SU-DHL-6 (cell line): ENCODE measurements at regions not wholly inside any gene's neighbourhood (a gene's known extent, or its start where the extent isn't known, plus 50 kb on each side); places are given as distances from the start of the nearest gene placed in this dataset.

Experiments
- H2AFZ ChIP-seq: fragments of 200-600 bp; sonication (generic); 2 replicates; pipeline ENCODE4 v1.6.1; 2014; ENCODE audit warnings: low read depth, mild to moderate bottlenecking, moderate library complexity, mixed read lengths, antibody characterized with exemption, low read length; ENCODE audit not compliant: severe bottlenecking
- H3F3A ChIP-seq: fragments of 200-600 bp; shearing (Covaris generic); 2 replicates; pipeline ENCODE4 v1.6.0; 2016; ENCODE audit warnings: antibody characterized with exemption, mild to moderate bottlenecking; ENCODE audit not compliant: insufficient read depth
- H3K27ac ChIP-seq: fragments of 200-600 bp; sonication (generic); 2 replicates; pipeline ENCODE4 v1.5.1; 2016; ENCODE audit warnings: low read depth, mild to moderate bottlenecking, low read length, moderate library complexity, mixed read lengths
- H3K27me3 ChIP-seq: fragments of 200-600 bp; sonication (generic), shearing (Covaris generic); 2 replicates; pipeline ENCODE4 v1.6.0; 2014; ENCODE audit warnings: mild to moderate bottlenecking, low read length
- H3K36me3 ChIP-seq: fragments of 200-600 bp; sonication (generic); 2 replicates; pipeline ENCODE4 v1.6.1; 2014; ENCODE audit warnings: mild to moderate bottlenecking, low read length, mixed read lengths
- H3K4me2 ChIP-seq: fragments of 300-600, 200-600 bp; shearing (Covaris generic), sonication (generic); 2 replicates; pipeline ENCODE4 v1.6.0; 2014; ENCODE audit warnings: low read length, low read depth, mild to moderate bottlenecking; ENCODE audit not compliant: poor library complexity, severe bottlenecking
- H3K4me3 ChIP-seq: fragments of 200-600 bp; sonication (generic); 2 replicates; pipeline ENCODE4 v1.5.1; 2014; ENCODE audit warnings: antibody characterized with exemption, low read length, mild to moderate bottlenecking, mixed read lengths; ENCODE audit not compliant: insufficient read depth, poor library complexity, severe bottlenecking
- H3K79me2 ChIP-seq: fragments of 200-600 bp; sonication (generic); 2 replicates; pipeline ENCODE4 v1.6.1; 2014; ENCODE audit warnings: mild to moderate bottlenecking, low read length, moderate library complexity; ENCODE audit not compliant: insufficient read depth
- H3K9ac ChIP-seq: fragments of 200-600 bp; sonication (generic); 2 replicates; pipeline ENCODE4 v1.7.0; 2014; ENCODE audit warnings: mild to moderate bottlenecking, low read length
- H3K9me2 ChIP-seq: fragments of 200-600 bp; sonication (generic); replicated peaks from 2 replicates; pipeline ENCODE4 v1.6.1; 2014; ENCODE audit warnings: low read length; ENCODE audit not compliant: insufficient read depth
- H3K9me3 ChIP-seq: fragments of 200-600 bp; sonication (generic); 2 replicates; pipeline ENCODE4 v1.6.1; 2014; ENCODE audit warnings: low read length, mixed read lengths; ENCODE audit not compliant: insufficient read depth
- H4K20me1 ChIP-seq: fragments of 200-600 bp; sonication (generic); 2 replicates; pipeline ENCODE4 v1.6.1; 2014; ENCODE audit warnings: low read depth, mild to moderate bottlenecking, antibody characterized with exemption, low read length, moderate library complexity, mixed read lengths
- EZH2phosphoT487 ChIP-seq: fragments of 200-600 bp; sonication (generic), shearing (Covaris generic); conservative IDR thresholded peaks from 2 replicates; pipeline ENCODE4 v1.6.1; 2018; ENCODE audit warnings: mild to moderate bottlenecking, antibody characterized with exemption, low read length, moderate library complexity, mixed read lengths
- TF ChIP-seq, protein P1 (sequence below): fragments of 200-600 bp; sonication (generic); IDR thresholded peaks from one replicate; pipeline ENCODE4 v1.5.1; 2017; ENCODE audit warnings: antibody characterized with exemption, mild to moderate bottlenecking, low read length, moderate library complexity; ENCODE audit not compliant: insufficient read depth, poor library complexity, severe bottlenecking

DNA sequence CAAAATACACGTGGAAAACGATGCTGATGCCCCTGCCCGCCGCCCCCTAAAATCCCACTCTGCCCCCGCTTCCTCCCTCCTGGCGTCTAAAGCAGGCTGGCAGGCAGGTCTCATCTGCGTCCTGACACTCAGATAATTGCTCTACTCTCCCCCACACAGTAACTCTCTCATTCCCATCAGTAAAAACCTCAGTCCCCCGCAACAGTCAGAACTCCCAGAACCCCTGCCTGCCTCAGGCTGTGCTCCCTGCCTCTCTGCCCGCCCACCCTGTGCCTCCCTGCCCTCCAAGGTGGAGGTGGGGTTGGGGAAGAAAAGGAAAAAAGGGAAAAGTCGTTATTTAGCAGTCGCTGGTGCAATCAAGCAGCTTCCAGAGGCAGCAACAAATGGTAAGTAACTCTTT is 473.7 kb downstream of the EFNB2 start:
- no peak overlapping the region for H2AFZ ChIP-seq
- no peak overlapping the region for H3K4me2 ChIP-seq
- no peaks in the 10 kb centered on the region for H3K79me2 ChIP-seq
- no peaks in the 10 kb centered on the region for H3F3A ChIP-seq
- no peak overlapping the region for H3K4me3 ChIP-seq
- no peaks in the 10 kb centered on the region for H3K36me3 ChIP-seq
- H3K9me3 ChIP-seq, result no peaks in the 10 kb centered on the region
- H3K27me3 ChIP-seq, result no peaks in the 10 kb centered on the region
- no peaks in the 10 kb centered on the region for H4K20me1 ChIP-seq
- H3K9me2 ChIP-seq, result no peaks in the 10 kb centered on the region
- H3K27ac ChIP-seq, result no peak overlapping the region
- no peak for TF ChIP-seq EZH2phosphoT487
- TF ChIP-seq, protein P1, sequence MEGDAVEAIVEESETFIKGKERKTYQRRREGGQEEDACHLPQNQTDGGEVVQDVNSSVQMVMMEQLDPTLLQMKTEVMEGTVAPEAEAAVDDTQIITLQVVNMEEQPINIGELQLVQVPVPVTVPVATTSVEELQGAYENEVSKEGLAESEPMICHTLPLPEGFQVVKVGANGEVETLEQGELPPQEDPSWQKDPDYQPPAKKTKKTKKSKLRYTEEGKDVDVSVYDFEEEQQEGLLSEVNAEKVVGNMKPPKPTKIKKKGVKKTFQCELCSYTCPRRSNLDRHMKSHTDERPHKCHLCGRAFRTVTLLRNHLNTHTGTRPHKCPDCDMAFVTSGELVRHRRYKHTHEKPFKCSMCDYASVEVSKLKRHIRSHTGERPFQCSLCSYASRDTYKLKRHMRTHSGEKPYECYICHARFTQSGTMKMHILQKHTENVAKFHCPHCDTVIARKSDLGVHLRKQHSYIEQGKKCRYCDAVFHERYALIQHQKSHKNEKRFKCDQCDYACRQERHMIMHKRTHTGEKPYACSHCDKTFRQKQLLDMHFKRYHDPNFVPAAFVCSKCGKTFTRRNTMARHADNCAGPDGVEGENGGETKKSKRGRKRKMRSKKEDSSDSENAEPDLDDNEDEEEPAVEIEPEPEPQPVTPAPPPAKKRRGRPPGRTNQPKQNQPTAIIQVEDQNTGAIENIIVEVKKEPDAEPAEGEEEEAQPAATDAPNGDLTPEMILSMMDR, result no peak
- no peak overlapping the region for H3K9ac ChIP-seq

DNA sequence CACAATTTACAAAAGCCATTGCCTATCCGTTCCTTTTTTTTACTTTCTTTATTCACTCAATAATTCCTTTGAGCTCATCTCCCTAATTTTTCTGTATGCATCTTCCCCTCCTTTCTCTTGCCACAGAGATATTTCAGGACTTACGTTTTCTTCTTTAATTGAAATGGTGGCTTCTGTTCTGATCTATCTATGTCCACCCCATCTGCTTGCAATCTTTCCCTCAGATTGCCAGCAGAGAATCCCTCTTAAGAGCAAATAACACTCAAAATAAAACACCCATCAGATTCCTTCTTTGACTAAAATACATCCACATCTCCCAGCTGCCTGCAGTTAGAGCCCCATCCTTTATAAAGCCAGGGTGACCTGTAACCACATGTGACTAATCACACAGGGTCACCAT is 478.6 kb downstream of the EFNB2 start:
- H3K9me3 ChIP-seq, result no peaks in the 10 kb centered on the region
- no peaks in the 10 kb centered on the region for H3F3A ChIP-seq
- H3K79me2 ChIP-seq, result no peaks in the 10 kb centered on the region
- H3K36me3 ChIP-seq, result no peaks in the 10 kb centered on the region
- TF ChIP-seq EZH2phosphoT487, result no peak
- TF ChIP-seq, protein P1, result no peak
- no peaks in the 10 kb centered on the region for H3K9me2 ChIP-seq
- no peak overlapping the region for H3K4me3 ChIP-seq
- H3K9ac ChIP-seq, result no peak overlapping the region
- no peaks in the 10 kb centered on the region for H3K27me3 ChIP-seq
- no peak overlapping the region for H3K4me2 ChIP-seq
- no peak overlapping the region for H2AFZ ChIP-seq
- H3K27ac ChIP-seq, result no peak overlapping the region
- no peaks in the 10 kb centered on the region for H4K20me1 ChIP-seq

- Histone ChIP-seq H2AFZ (no peak overlapping the region), H3K9me2 (no peaks in the 10 kb centered on the region), H3F3A (no peaks in the 10 kb centered on the region), H3K4me2 (no peak overlapping the region), H3K9me3 (no peaks in the 10 kb centered on the region), H3K4me3 (no peak overlapping the region), H3K36me3 (no peaks in the 10 kb centered on the region), H3K79me2 (no peaks in the 10 kb centered on the region), H4K20me1 (no peaks in the 10 kb centered on the region), H3K9ac (no peak overlapping the region), H3K27ac (no peak overlapping the region), H3K27me3 (no peaks in the 10 kb centered on the region)
- TF ChIP-seq, protein P1, result no peak
- TF ChIP-seq EZH2phosphoT487, result no peak
These were observed 483.2 kb downstream of the EFNB2 start for GRCh38 chr13:106052200-106052767.
